H1 (cell line): ENCODE measurements at regions not wholly inside any gene's neighbourhood (a gene's known extent, or its start where the extent isn't known, plus 50 kb on each side); places are given as distances from the start of the nearest gene placed in this dataset.

ENCODE experiments used
- CBX5 ChIP-seq: fragments of 300-800, 300-1000 bp; sonication (generic); IDR thresholded peaks from 2 replicates; pipeline ENCODE4 v1.7.1; 2016; ENCODE audit warnings: antibody characterized with exemption, low read length, low read depth
- HDAC6 ChIP-seq: IDR thresholded peaks from one replicate; pipeline ENCODE4 v1.7.1; 2012; ENCODE audit warnings: low read depth, mild to moderate bottlenecking, inconsistent platforms, low read length, moderate library complexity
- POLR2A ChIP-seq, 2 experiments: IDR thresholded peaks; 1 replicate in 1 of 2; 2 replicates in 1 of 2; pipeline ENCODE4 v1.6.1; 2011; ENCODE audit warnings: low read depth in 2 of 2, low read length in 2 of 2, mild to moderate bottlenecking in 2 of 2; ENCODE audit errors: control extremely low read depth in 1 of 2

- TF ChIP-seq HDAC6: no peak
- no peak for TF ChIP-seq CBX5
- TF ChIP-seq POLR2A (IDR thresholded peaks at IDR 0.05; ENCODE audit: control extremely low read depth in 1 of 2, low read depth in 2 of 2, low read length in 2 of 2): no peak
Measured at GRCh38 chr6:45786355-45786781, 229.3 kb downstream of the CLIC5 start (continued).
